Osteocyte (in vitro differentiated cells): ENCODE measurements at regions not wholly inside any gene's neighbourhood (a gene's known extent, or its start where the extent isn't known, plus 50 kb on each side); places are given as distances from the start of the nearest gene placed in this dataset.

Source experiments
- DNase-seq: peaks from one replicate; pipeline ENCODE4 v3.0.0; 2021; ENCODE audit warnings: mixed read lengths; ENCODE audit not compliant: unreplicated experiment; ENCODE audit errors: extremely low spot score
- H3K27ac Mint-ChIP-seq: one replicate; pipeline ENCODE4 v1.8.0; 2021; ENCODE audit warnings: mild to moderate bottlenecking, mixed read lengths; ENCODE audit not compliant: unreplicated experiment
- H3K27me3 Mint-ChIP-seq: one replicate; pipeline ENCODE4 v1.8.0; 2021; ENCODE audit warnings: mixed read lengths; ENCODE audit not compliant: unreplicated experiment
- H3K36me3 Mint-ChIP-seq: one replicate; pipeline ENCODE4 v1.8.0; 2021; ENCODE audit warnings: mixed read lengths; ENCODE audit not compliant: unreplicated experiment
- H3K4me1 Mint-ChIP-seq: one replicate; pipeline ENCODE4 v1.8.0; 2021; ENCODE audit warnings: mixed read lengths; ENCODE audit not compliant: unreplicated experiment
- H3K4me3 Mint-ChIP-seq: one replicate; pipeline ENCODE4 v1.8.0; 2021; ENCODE audit warnings: mild to moderate bottlenecking, moderate library complexity, mixed read lengths; ENCODE audit not compliant: unreplicated experiment
- H3K9me3 Mint-ChIP-seq: one replicate; pipeline ENCODE4 v1.8.0; 2021; ENCODE audit warnings: mixed read lengths; ENCODE audit not compliant: unreplicated experiment
- CTCF ChIP-seq: fragments of 200-600 bp; sonication (generic); IDR thresholded peaks from 2 replicates; pipeline ENCODE4 v1.5.0; 2021; ENCODE audit warnings: antibody characterized with exemption, mild to moderate bottlenecking, moderate library complexity

DNA sequence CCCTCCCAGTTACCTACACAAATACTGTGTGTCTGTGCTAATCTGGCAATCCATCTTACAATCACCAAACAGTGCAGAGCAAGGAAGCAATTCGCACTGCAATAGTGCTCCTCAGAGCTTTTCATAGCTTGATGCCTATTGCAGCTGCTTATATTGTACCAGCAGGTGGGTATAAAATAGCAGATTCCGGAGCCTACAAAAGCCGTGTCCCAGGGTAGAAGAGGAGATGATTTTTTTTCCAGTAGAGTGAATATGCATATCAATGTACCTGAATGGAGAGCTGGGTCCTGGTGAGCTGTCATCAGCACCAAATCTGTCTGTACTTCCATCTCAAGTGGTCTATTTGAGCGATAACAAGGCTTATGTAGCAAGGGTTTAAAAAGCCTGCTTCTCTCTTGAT is 668.4 kb downstream of the DIAPH3 start:
- no peak for DNase-seq
- TF ChIP-seq CTCF = no peak
- Mint-ChIP-seq H3K27ac (no peak overlapping the region), H3K4me3 (no peak overlapping the region), H3K27me3 (no peaks in the 10 kb centered on the region), H3K4me1 (peaks cover 34% of the 10 kb centered on the region), H3K36me3 (no peaks in the 10 kb centered on the region), H3K9me3 (no peaks in the 10 kb centered on the region)

DNA sequence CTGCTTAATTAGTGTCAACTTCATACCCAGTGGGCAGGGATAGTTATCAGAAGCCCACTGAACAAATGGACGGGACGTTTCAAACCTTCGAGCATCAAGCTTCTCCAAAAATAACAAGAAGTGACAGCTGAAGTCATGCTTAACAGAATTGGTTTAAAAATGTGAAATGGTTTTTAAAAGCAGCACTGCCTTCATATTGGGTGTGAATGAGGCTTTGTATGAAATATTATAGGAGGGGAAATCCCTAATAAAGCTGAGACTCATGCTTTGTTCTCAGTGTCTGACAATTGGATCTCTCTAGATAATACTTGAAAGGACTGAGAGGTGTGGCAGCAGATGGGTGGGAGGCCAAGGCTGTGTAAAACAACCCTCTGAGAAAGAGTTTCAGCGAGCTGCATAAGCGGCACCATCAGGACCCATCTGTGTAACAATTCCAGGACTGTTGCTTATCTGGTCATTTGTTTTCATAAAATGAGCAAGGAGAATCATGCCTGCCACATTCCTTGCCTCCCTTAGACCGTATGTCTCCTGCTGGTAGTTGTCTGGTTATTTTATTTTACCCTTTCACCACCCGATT is 667.7 kb downstream of the DIAPH3 start:
- DNase-seq = no peak
- Mint-ChIP-seq H3K27ac (no peak overlapping the region), H3K36me3 (no peaks in the 10 kb centered on the region), H3K9me3 (no peaks in the 10 kb centered on the region), H3K4me3 (no peak overlapping the region), H3K27me3 (no peaks in the 10 kb centered on the region), H3K4me1 (peaks cover 34% of the 10 kb centered on the region)
- TF ChIP-seq CTCF = no peak

GRCh38 chr13:59497621-59498247 is 666.0 kb downstream of the DIAPH3 start:
- no peaks in the 10 kb centered on the region for H3K36me3 Mint-ChIP-seq
- DNase-seq = no peak
- no peak overlapping the region for H3K4me3 Mint-ChIP-seq
- H3K9me3 Mint-ChIP-seq = no peaks in the 10 kb centered on the region
- no peak overlapping the region for H3K27ac Mint-ChIP-seq
- H3K4me1 Mint-ChIP-seq = peaks cover 24% of the 10 kb centered on the region
- H3K27me3 Mint-ChIP-seq = peaks cover 4% of the 10 kb centered on the region
- TF ChIP-seq CTCF = no peak

DNA sequence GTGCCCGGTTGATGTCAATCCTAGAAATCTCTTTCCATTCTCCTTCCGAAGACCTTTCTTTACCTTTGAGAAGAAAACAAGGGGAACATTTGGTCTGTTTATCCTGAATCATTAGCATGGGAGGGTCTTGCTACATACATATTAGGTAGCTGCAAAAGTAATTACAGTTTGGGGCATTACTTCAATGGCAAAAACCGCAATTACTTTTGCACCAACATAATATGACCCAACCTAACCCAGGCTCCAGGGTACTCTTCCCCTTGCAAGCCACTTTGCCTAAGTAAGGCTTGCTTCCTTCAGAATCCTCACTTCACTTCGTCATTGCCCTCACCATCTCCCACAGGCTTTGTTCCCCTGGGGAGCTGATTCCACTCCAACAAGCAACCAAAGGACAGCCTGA is 662.7 kb downstream of the DIAPH3 start:
- Mint-ChIP-seq H3K4me3 (no peak overlapping the region), H3K27ac (no peak overlapping the region), H3K36me3 (no peaks in the 10 kb centered on the region), H3K9me3 (no peaks in the 10 kb centered on the region), H3K27me3 (peaks cover 14% of the 10 kb centered on the region), H3K4me1 (peaks cover 4% of the 10 kb centered on the region)
- no peak for TF ChIP-seq CTCF
- DNase-seq = no peak

DNA sequence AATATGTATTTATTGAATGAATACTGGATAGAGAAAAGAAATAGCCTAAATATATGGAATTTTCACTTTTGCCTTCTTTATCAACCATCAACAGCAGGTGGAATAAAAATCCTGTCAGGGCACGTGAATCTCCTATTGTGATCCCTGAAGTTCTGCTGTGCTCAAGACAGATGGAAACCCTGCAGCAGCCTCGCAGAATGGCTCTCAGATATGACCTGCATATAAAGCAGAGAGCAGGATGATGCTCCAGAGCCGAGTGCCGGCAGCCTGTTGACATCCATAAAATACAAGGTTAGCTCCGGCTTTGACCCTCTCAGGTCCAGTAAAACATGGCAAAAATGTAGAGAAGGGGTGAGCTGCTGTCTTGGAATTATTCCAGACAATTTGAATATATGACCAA is 659.3 kb downstream of the DIAPH3 start:
- TF ChIP-seq CTCF = no peak
- Mint-ChIP-seq H3K9me3 (no peaks in the 10 kb centered on the region), H3K36me3 (no peaks in the 10 kb centered on the region), H3K27ac (no peak overlapping the region), H3K27me3 (peaks cover 14% of the 10 kb centered on the region), H3K4me3 (no peak overlapping the region), H3K4me1 (no peaks in the 10 kb centered on the region)
- no peak for DNase-seq
